Loucy (cell line): ENCODE measurements at regions not wholly inside any gene's neighbourhood (a gene's known extent, or its start where the extent isn't known, plus 50 kb on each side); places are given as distances from the start of the nearest gene placed in this dataset.

ENCODE experiments used
- H2AFZ ChIP-seq: fragments of 200-600 bp; sonication (generic); 2 replicates; pipeline ENCODE4 v1.6.0; 2016; ENCODE audit warnings: antibody characterized with exemption, mild to moderate bottlenecking, low read length, moderate library complexity
- H3F3A ChIP-seq: fragments of 200-600 bp; 2 replicates; pipeline ENCODE4 v1.6.0; 2016; ENCODE audit warnings: antibody characterized with exemption, low read depth, mild to moderate bottlenecking
- H3K27me3 ChIP-seq: fragments of 200-600 bp; sonication (generic); 2 replicates; pipeline ENCODE4 v1.6.1; 2014; ENCODE audit warnings: low read length, mild to moderate bottlenecking; ENCODE audit not compliant: insufficient read depth, poor library complexity, severe bottlenecking
- H3K36me3 ChIP-seq: fragments of 200-600 bp; sonication (generic); 2 replicates; pipeline ENCODE4 v1.6.1; 2016; ENCODE audit warnings: low read length; ENCODE audit not compliant: insufficient read depth
- H3K4me1 ChIP-seq: fragments of 200-600 bp; sonication (generic); 2 replicates; pipeline ENCODE4 v1.5.1; 2014; ENCODE audit warnings: low read length, mild to moderate bottlenecking; ENCODE audit not compliant: insufficient read depth, poor library complexity, severe bottlenecking
- H3K4me2 ChIP-seq: fragments of 200-600 bp; sonication (generic); 2 replicates; pipeline ENCODE4 v1.6.0; 2014; ENCODE audit warnings: antibody characterized with exemption, low read length, low read depth, mild to moderate bottlenecking; ENCODE audit not compliant: poor library complexity, severe bottlenecking
- H3K4me3 ChIP-seq: fragments of 200-600 bp; sonication (generic); 2 replicates; pipeline ENCODE4 v1.5.1; 2014; ENCODE audit warnings: low read length, mild to moderate bottlenecking, mixed read lengths; ENCODE audit not compliant: poor library complexity, severe bottlenecking
- H3K79me2 ChIP-seq: fragments of 200-600 bp; sonication (generic); 2 replicates; pipeline ENCODE4 v1.6.1; 2014; ENCODE audit warnings: low read length; ENCODE audit not compliant: insufficient read depth
- H3K9ac ChIP-seq: fragments of 200-600 bp; sonication (generic); 2 replicates; pipeline ENCODE4 v1.6.0; 2014; ENCODE audit warnings: mild to moderate bottlenecking, low read depth, low read length, moderate library complexity; ENCODE audit not compliant: poor library complexity, severe bottlenecking
- H3K9me2 ChIP-seq: fragments of 200-600 bp; sonication (generic); replicated peaks from 2 replicates; pipeline ENCODE4 v1.6.1; 2016; ENCODE audit warnings: low read depth, low read length, mixed read lengths
- H3K9me3 ChIP-seq: fragments of 200-600 bp; sonication (generic); 2 replicates; pipeline ENCODE4 v1.6.1; 2014; ENCODE audit warnings: mild to moderate bottlenecking, antibody characterized with exemption, low read length, low read depth; ENCODE audit not compliant: insufficient read depth
- H4K20me1 ChIP-seq: fragments of 200-600 bp; sonication (generic); 2 replicates; pipeline ENCODE4 v1.6.0; 2014; ENCODE audit warnings: antibody characterized with exemption, low read length, mild to moderate bottlenecking; ENCODE audit not compliant: insufficient read depth, poor library complexity, severe bottlenecking
- EZH2phosphoT487 ChIP-seq: fragments of 200-600 bp; IDR thresholded peaks from 2 replicates; pipeline ENCODE4 v1.6.1; 2018; ENCODE audit warnings: antibody characterized with exemption, mild to moderate bottlenecking, moderate library complexity, borderline replicate concordance
- TF ChIP-seq, protein P1 (sequence below): fragments of 200-600 bp; sonication (generic); conservative IDR thresholded peaks from 2 replicates; pipeline ENCODE4 v1.5.1; 2014; ENCODE audit warnings: mild to moderate bottlenecking, antibody characterized with exemption, low read length

DNA sequence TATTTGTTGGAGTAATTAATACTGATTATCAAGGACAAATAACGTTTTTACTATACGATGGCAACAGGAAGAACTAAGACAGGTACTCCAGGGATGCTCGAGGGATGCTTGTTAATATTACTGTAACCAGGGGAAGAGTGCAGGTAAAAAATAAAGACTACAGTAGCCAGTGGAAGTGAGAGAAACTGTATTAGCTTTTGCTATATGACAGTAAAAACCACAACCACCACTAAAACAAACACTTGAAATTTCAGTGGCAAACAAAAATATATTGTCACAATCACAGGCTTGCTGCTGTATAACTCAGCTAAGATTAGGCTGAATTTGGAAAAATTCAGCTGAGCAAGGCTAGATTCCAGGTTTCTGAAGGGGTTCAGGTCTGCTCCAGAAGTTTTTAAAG is 812.6 kb upstream of the ADGRL4 start:
- Histone ChIP-seq H2AFZ (no peak overlapping the region), H3K79me2 (no peaks in the 10 kb centered on the region)
- TF ChIP-seq, protein P1, sequence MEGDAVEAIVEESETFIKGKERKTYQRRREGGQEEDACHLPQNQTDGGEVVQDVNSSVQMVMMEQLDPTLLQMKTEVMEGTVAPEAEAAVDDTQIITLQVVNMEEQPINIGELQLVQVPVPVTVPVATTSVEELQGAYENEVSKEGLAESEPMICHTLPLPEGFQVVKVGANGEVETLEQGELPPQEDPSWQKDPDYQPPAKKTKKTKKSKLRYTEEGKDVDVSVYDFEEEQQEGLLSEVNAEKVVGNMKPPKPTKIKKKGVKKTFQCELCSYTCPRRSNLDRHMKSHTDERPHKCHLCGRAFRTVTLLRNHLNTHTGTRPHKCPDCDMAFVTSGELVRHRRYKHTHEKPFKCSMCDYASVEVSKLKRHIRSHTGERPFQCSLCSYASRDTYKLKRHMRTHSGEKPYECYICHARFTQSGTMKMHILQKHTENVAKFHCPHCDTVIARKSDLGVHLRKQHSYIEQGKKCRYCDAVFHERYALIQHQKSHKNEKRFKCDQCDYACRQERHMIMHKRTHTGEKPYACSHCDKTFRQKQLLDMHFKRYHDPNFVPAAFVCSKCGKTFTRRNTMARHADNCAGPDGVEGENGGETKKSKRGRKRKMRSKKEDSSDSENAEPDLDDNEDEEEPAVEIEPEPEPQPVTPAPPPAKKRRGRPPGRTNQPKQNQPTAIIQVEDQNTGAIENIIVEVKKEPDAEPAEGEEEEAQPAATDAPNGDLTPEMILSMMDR, result no peak
- TF ChIP-seq EZH2phosphoT487, result no peak

DNA sequence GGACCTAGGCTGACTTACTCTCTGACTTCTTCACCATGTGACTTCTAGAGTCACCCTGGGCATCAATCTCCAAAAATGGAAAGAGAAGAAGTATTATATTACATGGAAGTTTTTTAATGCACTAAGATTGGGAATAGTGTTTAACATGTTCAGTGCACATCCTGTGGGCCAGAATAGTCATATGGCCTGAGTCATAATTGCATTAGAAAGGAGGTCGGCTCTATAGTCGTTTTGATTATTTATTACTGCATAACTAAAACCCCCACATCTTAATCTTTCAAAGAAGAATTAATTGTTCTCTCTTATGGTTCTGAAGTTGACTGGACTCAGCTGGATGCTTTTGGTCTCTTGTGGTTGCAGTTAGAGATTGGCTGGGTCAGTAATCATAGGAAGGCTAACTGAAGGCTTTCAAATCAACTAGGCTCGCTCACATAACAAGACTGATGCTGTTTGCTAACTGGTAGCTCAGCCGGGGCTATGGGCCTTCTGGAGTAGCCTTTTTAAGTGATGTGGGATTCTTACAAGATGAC is 810.6 kb upstream of the ADGRL4 start:
- Histone ChIP-seq H3K79me2 (no peaks in the 10 kb centered on the region), H3K9me2 (no peaks in the 10 kb centered on the region), H3K27me3 (no peaks in the 10 kb centered on the region), H3K4me3 (no peak overlapping the region), H3K36me3 (no peaks in the 10 kb centered on the region), H2AFZ (no peak overlapping the region), H3K9me3 (no peaks in the 10 kb centered on the region), H3K4me2 (no peak overlapping the region), H3F3A (no peaks in the 10 kb centered on the region), H4K20me1 (no peaks in the 10 kb centered on the region), H3K9ac (no peak overlapping the region), H3K4me1 (no peaks in the 10 kb centered on the region)
- TF ChIP-seq EZH2phosphoT487, result no peak
- TF ChIP-seq, protein P1, result no peak

More for the DNA sequence above, 812.6 kb upstream of the ADGRL4 start:
- H3K9me3 ChIP-seq, result no peaks in the 10 kb centered on the region
- no peaks in the 10 kb centered on the region for H3K4me1 ChIP-seq
- no peaks in the 10 kb centered on the region for H4K20me1 ChIP-seq
- no peak overlapping the region for H3K4me2 ChIP-seq
- H3K36me3 ChIP-seq, result no peaks in the 10 kb centered on the region
- no peaks in the 10 kb centered on the region for H3K27me3 ChIP-seq
- no peaks in the 10 kb centered on the region for H3F3A ChIP-seq
- no peak overlapping the region for H3K4me3 ChIP-seq
- no peaks in the 10 kb centered on the region for H3K9me2 ChIP-seq
- H3K9ac ChIP-seq, result no peak overlapping the region

DNA sequence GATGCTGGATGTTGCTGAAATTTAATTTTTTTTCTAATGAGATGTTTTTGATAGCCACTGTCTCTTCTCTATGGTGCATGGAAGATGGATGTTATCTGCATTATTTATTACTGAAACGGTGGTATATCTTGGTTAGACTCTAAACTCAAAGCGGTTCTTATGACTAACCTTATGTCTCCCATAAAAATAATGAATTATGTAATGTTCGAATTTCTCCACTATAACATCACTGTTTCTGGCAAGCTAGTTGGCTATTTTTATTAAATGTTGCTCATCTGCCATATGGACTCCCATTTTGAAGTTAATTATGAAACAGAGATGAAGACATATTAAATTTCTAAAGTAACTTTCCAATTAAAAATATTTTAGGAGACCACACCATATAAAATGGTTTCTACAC is 808.6 kb upstream of the ADGRL4 start:
- TF ChIP-seq, protein P1, result no peak
- no peak for TF ChIP-seq EZH2phosphoT487
- H3K4me3 ChIP-seq, result no peak overlapping the region
- H3K79me2 ChIP-seq, result no peaks in the 10 kb centered on the region
- H3K9me2 ChIP-seq, result no peaks in the 10 kb centered on the region
- H3K36me3 ChIP-seq, result no peaks in the 10 kb centered on the region
- H4K20me1 ChIP-seq, result no peaks in the 10 kb centered on the region
- H3F3A ChIP-seq, result no peaks in the 10 kb centered on the region
- no peaks in the 10 kb centered on the region for H3K4me1 ChIP-seq
- no peaks in the 10 kb centered on the region for H3K27me3 ChIP-seq
- no peaks in the 10 kb centered on the region for H3K9me3 ChIP-seq
- no peak overlapping the region for H3K4me2 ChIP-seq
- H2AFZ ChIP-seq, result no peak overlapping the region
- H3K9ac ChIP-seq, result no peak overlapping the region
